ENCODE measurements at regions not wholly inside any gene's neighbourhood (a gene's known extent, or its start where the extent isn't known, plus 50 kb on each side); places are given as distances from the start of the nearest gene placed in this dataset.

- Histone ChIP-seq H3K36me3 (replicated peaks; ENCODE audit: insufficient read depth, low read length) (no peaks in the 10 kb centered on the region), H3K79me2 (ENCODE audit: low read length) (no peaks in the 10 kb centered on the region), H3K9me2 (replicated peaks; ENCODE audit: insufficient read depth, low read length) (no peaks in the 10 kb centered on the region), H3F3A (ENCODE audit: insufficient read depth, low read length) (no peaks in the 10 kb centered on the region), H3K4me2 (ENCODE audit: low read depth, low read length) (no peak overlapping the region), H3K4me1 (ENCODE audit: low read length) (no peaks in the 10 kb centered on the region), H3K4me3 (ENCODE audit: low read length) (no peak overlapping the region), H3K9ac (ENCODE audit: low read length) (no peak overlapping the region), H2AFZ (ENCODE audit: low read length) (no peak overlapping the region), H3K9me3 (replicated peaks; ENCODE audit: insufficient read depth, low read length) (no peaks in the 10 kb centered on the region), H3K27ac (ENCODE audit: low read length) (no peak overlapping the region), H4K20me1 (ENCODE audit: insufficient read depth, low read length) (no peaks in the 10 kb centered on the region), H3K27me3 (replicated peaks; ENCODE audit: insufficient read depth, low read length) (no peaks in the 10 kb centered on the region)
- TF ChIP-seq EZH2phosphoT487 (IDR thresholded peaks at IDR 0.05; ENCODE audit: low read length) (no peak), CTCF (IDR thresholded peaks at IDR 0.05; ENCODE audit: low read length) (no peak), EZH2 (optimal IDR thresholded peaks at IDR 0.05; ENCODE audit: low read depth, low read length) (no peak)
- DNase-seq: no peak
Observed at GRCh38 chr17:14471052-14471451, 170.2 kb downstream of the HS3ST3B1 start.

GRCh38 chr17:14470417-14470816 is 169.5 kb downstream of the HS3ST3B1 start:
- Histone ChIP-seq H3K36me3 (replicated peaks; ENCODE audit: insufficient read depth, low read length) (no peaks in the 10 kb centered on the region), H3K9me2 (replicated peaks; ENCODE audit: insufficient read depth, low read length) (no peaks in the 10 kb centered on the region), H3K27ac (ENCODE audit: low read length) (no peak overlapping the region), H3K4me3 (ENCODE audit: low read length) (no peak overlapping the region), H3K4me2 (ENCODE audit: low read depth, low read length) (no peak overlapping the region), H3K4me1 (ENCODE audit: low read length) (no peaks in the 10 kb centered on the region), H3K79me2 (ENCODE audit: low read length) (no peaks in the 10 kb centered on the region), H3K9me3 (replicated peaks; ENCODE audit: insufficient read depth, low read length) (no peaks in the 10 kb centered on the region), H3K9ac (ENCODE audit: low read length) (no peak overlapping the region), H2AFZ (ENCODE audit: low read length) (no peak overlapping the region), H3F3A (ENCODE audit: insufficient read depth, low read length) (no peaks in the 10 kb centered on the region), H4K20me1 (ENCODE audit: insufficient read depth, low read length) (no peaks in the 10 kb centered on the region), H3K27me3 (replicated peaks; ENCODE audit: insufficient read depth, low read length) (no peaks in the 10 kb centered on the region)
- DNase-seq: no peak
- TF ChIP-seq CTCF (IDR thresholded peaks at IDR 0.05; ENCODE audit: low read length) (no peak), EZH2phosphoT487 (IDR thresholded peaks at IDR 0.05; ENCODE audit: low read length) (no peak), EZH2 (optimal IDR thresholded peaks at IDR 0.05; ENCODE audit: low read depth, low read length) (no peak)

- H3K27ac ChIP-seq (ENCODE audit: low read length): no peak overlapping the region
- no peaks in the 10 kb centered on the region for H3F3A ChIP-seq (ENCODE audit: insufficient read depth, low read length)
- H3K9me2 ChIP-seq (replicated peaks; ENCODE audit: insufficient read depth, low read length): no peaks in the 10 kb centered on the region
- DNase-seq: no peak
- H2AFZ ChIP-seq (ENCODE audit: low read length): no peak overlapping the region
- H4K20me1 ChIP-seq (ENCODE audit: insufficient read depth, low read length): no peaks in the 10 kb centered on the region
- H3K4me1 ChIP-seq (ENCODE audit: low read length): no peaks in the 10 kb centered on the region
- no peak overlapping the region for H3K4me3 ChIP-seq (ENCODE audit: low read length)
- no peaks in the 10 kb centered on the region for H3K36me3 ChIP-seq (replicated peaks; ENCODE audit: insufficient read depth, low read length)
- H3K27me3 ChIP-seq (replicated peaks; ENCODE audit: insufficient read depth, low read length): no peaks in the 10 kb centered on the region
- no peaks in the 10 kb centered on the region for H3K9me3 ChIP-seq (replicated peaks; ENCODE audit: insufficient read depth, low read length)
- no peak overlapping the region for H3K9ac ChIP-seq (ENCODE audit: low read length)
- H3K4me2 ChIP-seq (ENCODE audit: low read depth, low read length): no peak overlapping the region
- no peak for TF ChIP-seq CTCF (IDR thresholded peaks at IDR 0.05; ENCODE audit: low read length)
- TF ChIP-seq EZH2 (optimal IDR thresholded peaks at IDR 0.05; ENCODE audit: low read depth, low read length): no peak
- no peak for TF ChIP-seq EZH2phosphoT487 (IDR thresholded peaks at IDR 0.05; ENCODE audit: low read length)
- H3K79me2 ChIP-seq (ENCODE audit: low read length): no peaks in the 10 kb centered on the region
Observed at GRCh38 chr17:14469971-14470370, 169.1 kb downstream of the HS3ST3B1 start.
